IPS-18c (cell line): ENCODE measurements at regions not wholly inside any gene's neighbourhood (a gene's known extent, or its start where the extent isn't known, plus 50 kb on each side); places are given as distances from the start of the nearest gene placed in this dataset.
"Not testable (repeated sequence)": the region's sequence is repeated elsewhere in the genome, so short reads cannot be mapped to it uniquely, and the experiment has no call there.

Experiments
- H3K4me3 ChIP-seq: 2 replicates; pipeline ENCODE4 v1.7.0; 2013; ENCODE audit warnings: low read depth, mild to moderate bottlenecking, low read length, moderate library complexity; ENCODE audit not compliant: insufficient read depth
- H3K9me3 ChIP-seq: one replicate; pipeline ENCODE4 v1.6.1; 2013; ENCODE audit warnings: mild to moderate bottlenecking, low read length, moderate library complexity; ENCODE audit not compliant: control insufficient read depth, insufficient read depth

DNA sequence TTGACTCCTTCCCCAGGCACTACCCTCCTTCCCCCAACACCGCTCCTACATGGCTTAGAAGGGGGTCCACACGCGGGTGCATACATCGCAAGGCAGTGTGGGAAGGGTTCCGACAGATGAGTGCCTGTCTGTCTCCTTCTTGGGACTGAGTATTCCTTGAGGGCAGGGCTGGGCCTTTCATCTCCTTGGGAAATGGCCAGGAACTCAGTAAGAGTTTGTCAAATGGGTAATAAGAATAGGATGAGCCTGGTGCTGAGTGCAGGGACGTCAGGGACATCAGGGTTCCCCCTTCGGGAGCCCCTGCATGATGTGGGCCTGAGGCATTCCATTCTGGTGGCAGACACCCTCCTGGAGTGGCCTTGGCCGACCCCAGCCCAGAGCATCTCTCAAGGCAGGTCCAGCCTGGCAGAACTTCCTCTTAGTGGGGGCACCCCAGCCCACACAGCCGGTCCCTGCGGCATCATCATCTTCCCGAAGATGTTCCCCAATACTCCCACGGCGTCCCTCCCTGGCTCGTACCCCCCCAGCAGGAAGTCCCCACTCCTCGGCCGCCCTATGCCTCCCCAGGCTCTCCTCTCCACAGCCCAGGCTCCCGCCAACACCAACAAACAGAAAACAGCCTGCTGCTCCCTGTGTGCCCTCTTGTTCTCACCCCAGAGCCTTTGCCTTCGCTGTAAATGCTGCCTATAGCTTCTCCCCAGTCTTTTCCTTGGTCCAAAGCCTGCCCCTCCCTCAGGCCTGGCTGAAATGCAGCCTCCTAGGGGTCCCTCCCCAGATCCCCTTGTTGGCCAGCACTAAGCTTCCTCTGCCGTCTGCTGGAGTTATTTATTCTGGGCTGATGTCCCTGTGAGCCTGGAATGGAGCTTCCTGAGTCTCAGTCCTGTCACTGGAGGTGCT lies 67.5 kb upstream of the LCTL start:
- no peak overlapping the region for H3K4me3 ChIP-seq
- H3K9me3 ChIP-seq, result no peaks in the 10 kb centered on the region

DNA sequence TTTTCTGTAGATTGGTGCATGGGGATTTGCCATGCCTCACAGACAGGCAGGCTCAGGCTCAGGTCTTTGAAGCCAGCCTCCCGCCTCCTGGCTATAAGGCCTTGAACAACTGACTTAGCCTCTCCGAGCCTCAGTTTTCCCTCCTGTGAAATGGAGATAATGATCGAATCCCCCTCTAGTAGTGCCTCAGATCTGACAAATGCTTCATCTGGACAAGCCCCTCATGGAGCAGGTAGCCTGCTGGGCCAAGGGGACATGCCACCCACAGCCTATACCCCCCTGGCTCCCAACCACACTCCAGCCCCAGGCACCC lies 68.1 kb upstream of the LCTL start:
- Histone ChIP-seq H3K4me3 (no peak overlapping the region), H3K9me3 (no peaks in the 10 kb centered on the region)

DNA sequence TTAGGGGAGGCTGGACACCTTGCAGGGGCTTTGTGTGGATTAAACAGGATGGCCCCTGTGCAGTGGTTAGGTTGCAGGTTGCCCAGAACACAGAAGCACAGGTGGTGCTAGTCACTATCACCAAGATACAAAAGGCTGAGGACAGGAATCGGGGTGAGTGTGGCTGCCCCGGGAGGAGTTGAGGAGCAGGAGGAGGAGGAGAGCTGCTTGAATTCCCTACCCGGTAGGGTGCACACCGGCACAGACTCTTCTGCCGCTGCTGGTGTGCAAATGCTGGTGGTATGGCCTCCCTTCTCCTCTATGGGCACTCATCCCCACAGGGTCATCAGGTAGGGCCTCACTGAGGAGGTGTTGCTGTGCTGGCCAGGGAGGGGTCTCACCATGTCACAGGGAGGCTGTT lies 67.5 kb upstream of the SMAD6 start:
- Histone ChIP-seq H3K9me3 (no peaks in the 10 kb centered on the region), H3K4me3 (no peak overlapping the region)

DNA sequence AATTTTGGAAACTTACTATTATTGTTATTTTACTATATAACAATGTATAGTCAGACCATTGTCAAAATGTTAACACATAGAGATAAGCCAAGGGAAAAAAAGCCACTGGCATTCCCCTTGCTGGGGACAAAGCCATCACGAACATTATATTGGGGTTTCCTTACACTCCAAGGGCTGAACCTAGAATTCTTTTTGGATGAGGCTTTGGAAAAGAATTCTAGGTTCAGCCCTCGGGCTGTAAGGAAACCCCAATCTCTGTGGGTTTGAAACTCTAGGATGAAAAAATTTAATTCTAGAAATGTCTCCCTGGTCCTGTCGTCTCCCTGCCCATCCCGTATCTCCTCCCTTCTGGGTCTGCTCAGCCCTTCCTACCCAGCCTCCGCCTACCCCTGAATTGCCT lies 67.0 kb upstream of the SMAD6 start:
- Histone ChIP-seq H3K4me3 (no peak overlapping the region), H3K9me3 (no peaks in the 10 kb centered on the region)

DNA sequence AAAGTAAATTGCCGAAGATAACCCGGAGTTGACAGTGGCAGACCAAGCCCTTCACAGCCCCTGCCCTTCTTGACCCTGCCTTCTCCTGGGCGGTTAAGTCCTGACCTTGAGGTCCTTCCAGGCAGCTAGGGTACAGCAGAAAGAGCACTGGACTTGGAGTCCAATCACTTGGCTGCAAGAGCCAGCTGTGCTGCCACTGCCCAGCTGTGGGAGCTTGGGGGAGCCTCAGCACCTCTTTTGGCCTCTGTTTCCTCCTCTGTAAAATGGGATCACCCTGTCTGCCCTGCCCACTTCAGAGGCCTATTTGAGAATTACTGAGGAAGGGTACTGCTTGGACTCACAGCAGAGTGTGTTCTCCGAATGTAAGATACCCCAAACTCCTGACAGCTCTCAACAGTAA lies 66.2 kb upstream of the SMAD6 start:
- Histone ChIP-seq H3K9me3 (no peaks in the 10 kb centered on the region), H3K4me3 (no peak overlapping the region)

DNA sequence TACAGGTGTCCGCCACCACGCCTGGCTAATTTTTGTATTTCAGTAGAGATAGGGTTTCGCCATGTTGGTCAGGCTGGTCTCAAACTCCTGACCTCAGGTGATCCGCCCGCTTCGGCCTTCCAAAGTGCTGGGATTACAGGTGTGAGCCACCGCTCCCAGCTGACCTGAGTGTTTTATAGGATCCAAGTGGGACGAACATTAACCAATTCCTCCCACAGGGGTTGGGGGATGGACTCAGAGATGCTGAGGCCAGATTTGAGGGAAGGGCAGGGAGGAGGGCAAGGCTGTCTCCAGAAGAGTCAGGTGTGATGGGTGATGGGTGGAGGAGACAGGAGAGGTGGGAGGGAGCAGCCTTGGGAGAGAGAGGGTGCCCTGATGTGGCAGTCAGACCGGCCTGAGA lies 65.0 kb upstream of the SMAD6 start:
- H3K9me3 ChIP-seq, result not testable (repeated sequence)

DNA sequence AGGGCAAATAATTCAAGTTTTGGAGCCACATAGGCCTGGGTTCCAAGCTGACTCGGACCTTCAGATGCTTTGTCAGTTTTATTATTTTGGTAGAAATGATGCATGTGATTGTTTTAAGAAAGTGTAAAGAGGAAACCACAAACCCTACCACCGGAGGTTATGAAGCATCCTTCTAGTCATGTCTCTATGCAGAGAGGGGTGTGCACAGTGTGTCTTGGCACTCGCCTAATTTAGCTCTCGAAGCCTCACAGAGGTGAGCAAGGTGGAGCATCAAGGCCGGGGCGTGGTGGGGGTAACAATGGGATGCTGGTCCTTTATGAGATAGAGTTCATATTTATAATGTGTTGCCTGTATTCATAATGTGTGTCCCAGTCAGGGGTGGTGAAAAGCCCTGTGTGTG lies 63.7 kb upstream of the SMAD6 start:
- H3K4me3 ChIP-seq, result no peak overlapping the region
- no peaks in the 10 kb centered on the region for H3K9me3 ChIP-seq

More for the DNA sequence above, 65.0 kb upstream of the SMAD6 start:
- H3K4me3 ChIP-seq, result not testable (repeated sequence)

DNA sequence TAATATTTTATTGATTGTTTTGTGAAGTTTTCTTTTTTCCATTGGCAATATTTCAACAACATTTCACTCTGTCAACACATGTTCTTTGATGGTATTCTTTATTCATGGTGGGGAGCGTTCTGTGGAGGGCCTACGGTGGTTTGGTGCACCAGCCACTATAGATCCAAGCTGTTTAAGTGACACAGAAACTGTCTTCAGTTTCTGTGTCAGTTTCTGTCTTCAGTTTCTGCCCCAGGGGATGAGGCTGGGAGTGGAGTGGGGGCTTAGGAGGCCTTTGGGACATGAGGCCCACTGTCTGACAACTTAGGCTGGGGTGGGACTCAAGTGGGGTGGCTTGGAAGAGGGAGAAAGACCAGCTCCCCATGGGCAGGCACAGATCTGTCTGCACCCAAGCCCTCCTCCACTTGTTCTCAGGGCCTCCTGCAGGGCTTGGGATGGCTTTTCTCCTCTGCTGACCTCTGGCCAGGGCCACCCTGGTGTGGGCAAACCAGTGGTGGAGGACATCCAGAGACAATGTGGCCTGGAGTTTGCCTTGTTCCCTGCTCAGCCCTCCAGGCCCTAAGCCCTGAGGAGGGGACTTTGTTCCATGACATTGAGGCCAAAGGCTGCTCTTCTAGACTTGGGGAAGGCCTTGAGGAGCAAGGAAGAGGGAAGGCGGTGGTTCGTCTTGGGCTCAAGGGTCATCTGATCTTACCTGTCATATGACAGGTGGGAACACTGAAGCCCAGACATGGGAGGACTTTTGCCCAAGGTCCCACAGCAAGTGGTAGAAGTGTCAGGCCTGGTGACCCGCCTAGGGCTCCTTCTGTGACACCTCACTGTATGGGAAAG lies 60.3 kb upstream of the SMAD6 start:
- H3K4me3 ChIP-seq, result no peak overlapping the region
- no peaks in the 10 kb centered on the region for H3K9me3 ChIP-seq

DNA sequence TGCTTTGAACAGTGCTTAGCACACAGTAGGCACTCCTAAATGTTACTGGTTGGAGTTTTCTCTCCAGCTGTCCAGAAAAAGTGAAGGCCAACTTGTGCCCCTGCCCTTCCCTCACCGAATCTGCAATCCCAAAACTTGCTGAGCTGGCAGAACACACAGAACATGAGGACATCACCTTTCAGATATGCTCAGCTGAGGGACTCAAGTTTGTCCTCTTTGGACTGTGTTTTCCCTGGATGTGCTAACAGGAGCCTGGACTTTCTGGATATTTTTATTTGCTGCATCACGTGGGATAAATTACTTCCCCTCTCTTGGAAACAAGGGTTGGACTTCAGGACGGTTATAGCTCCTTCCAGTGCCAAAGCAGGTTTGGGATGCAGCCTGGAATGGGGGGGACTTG lies 59.5 kb upstream of the SMAD6 start:
- no peak overlapping the region for H3K4me3 ChIP-seq

DNA sequence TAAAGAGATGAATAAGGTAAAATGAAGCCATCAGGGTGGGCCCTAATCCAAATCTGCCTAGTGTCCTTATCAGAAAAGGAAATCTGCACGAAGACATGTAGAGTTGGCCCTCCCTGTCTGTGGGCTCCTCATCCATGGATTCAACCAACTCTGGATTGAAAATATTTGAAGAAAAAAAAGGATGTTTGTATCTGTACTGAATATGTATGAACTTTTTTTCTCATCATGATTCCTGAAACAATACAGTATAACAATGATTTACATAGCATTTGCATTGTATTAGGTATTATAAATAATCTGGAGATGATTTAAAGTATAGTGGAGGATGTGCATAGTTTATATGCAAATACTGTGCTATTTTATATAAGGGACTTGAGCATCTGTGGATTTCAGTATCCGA lies 59.0 kb upstream of the SMAD6 start:
- Histone ChIP-seq H3K9me3 (no peaks in the 10 kb centered on the region), H3K4me3 (no peak overlapping the region)

More for the DNA sequence above, 59.5 kb upstream of the SMAD6 start:
- H3K9me3 ChIP-seq, result no peaks in the 10 kb centered on the region

DNA sequence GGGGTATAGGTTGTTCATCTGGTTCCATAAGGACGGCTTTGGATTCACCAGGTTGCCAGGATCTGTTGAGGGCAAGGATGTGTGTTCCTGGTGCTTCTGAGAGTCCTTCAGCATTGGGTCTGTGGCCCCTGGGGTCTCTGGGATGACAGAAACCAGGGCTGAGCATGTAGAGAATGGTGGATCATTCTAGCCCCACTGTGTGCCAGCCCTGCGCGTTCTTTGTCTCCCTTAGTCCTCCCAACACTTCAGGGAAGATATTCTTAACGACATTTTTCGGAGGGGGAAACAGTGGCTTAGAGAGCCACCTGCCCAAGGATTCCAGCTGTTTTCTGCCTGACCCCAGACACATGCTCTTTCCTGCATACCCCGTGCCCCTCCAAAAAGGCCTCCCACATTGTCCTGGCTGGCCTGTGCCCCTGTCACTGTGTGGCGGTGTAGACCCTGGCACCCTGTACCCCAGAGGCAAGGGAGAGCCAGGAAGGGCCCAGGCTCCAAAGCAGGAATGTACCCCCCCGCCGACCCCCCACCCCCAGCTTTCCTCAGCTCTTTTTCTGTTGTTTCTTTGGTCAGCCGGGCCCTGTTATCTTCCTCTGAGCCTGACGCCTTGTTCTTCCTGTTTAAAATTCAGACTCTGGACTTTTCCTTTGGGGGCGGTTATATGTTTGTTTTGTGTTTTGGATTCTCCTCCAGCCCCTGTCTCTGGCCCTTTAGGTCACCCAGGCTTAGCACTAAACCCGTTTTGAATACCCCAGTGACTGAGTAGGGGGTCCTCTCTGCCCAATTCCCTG lies 57.8 kb upstream of the SMAD6 start:
- Histone ChIP-seq H3K9me3 (no peaks in the 10 kb centered on the region), H3K4me3 (no peak overlapping the region)

DNA sequence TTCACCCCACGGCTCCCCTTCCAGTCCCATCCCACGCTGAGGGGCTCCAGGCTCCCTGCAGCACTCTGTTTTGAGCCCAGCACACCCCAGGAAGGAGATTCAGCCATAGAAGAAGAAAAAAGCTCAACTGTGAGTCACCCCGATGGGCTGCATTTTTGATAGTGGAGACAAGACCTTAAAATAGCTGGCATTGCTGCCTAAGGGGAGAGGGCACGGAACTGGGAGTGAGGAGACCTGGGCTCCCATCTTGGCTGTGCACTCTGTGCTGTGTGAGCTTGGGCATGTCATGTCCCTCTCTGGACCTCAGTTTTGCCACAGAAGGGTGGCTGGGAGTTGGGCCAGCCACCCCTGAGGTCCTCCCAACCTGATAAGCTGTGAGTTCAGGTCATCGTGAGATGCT lies 57.2 kb upstream of the SMAD6 start:
- no peaks in the 10 kb centered on the region for H3K9me3 ChIP-seq
- no peak overlapping the region for H3K4me3 ChIP-seq

DNA sequence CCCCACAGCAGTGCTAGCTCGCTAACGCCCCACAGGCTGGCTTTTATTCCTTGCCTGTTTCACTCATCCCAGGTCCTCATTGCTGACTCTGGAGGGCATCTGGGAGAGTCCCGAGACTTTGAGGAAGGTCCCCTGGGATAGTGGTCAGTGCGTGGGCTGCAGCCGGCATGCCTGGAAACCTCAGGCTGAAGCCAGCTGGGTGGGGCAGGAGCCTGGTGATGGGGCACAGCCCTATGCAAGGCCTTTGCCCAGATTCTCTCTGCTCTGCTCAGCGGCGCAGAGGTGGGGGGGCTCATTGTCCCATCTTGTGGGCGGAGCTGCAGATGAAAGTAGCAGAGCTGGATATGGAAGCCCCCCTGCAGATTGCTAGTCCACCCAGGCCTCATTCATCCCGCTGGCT lies 55.7 kb upstream of the SMAD6 start:
- no peak overlapping the region for H3K4me3 ChIP-seq

DNA sequence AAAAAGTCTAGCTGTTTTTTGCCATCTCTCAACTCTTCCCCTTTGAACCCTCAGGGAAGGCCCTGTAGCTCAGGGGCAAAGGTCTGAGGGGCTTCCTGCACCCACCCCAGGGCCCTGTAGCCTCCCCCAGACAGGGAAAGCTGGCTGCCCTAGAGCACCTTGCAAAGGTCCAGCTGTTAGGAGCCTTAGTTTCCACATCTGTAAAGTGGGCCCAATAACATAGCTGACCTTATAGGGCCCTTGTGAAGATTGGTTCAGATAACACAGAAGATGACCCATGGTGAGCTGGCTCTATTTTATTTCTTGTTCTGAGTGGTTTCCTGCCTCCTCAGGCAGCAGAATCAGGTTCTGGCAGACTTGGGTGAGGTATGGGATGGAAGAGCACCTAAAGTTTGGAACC lies 55.2 kb upstream of the SMAD6 start:
- no peak overlapping the region for H3K4me3 ChIP-seq
- no peaks in the 10 kb centered on the region for H3K9me3 ChIP-seq

More for the DNA sequence above, 55.7 kb upstream of the SMAD6 start:
- no peaks in the 10 kb centered on the region for H3K9me3 ChIP-seq

DNA sequence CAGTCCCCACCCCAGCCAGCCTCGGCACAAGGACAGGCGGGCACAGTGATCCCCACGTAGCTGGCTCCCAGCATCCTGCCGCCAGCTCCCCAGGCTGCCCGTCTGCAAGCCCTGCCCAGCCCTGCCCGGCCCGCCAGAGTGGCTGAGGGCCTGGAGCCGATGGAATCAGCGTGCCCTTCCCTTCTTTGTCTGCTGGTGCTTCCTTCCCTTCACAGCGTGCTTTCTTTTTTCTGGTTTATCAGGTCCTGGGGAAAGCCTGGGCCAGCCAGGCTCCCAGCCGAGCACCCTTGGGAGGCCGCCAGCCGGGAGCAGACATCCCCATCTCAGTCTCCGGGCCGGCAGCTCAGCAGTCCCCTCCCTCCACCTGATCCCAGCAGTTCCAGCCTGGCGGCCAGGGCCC lies 54.7 kb upstream of the SMAD6 start:
- H3K9me3 ChIP-seq, result no peaks in the 10 kb centered on the region
- no peak overlapping the region for H3K4me3 ChIP-seq

DNA sequence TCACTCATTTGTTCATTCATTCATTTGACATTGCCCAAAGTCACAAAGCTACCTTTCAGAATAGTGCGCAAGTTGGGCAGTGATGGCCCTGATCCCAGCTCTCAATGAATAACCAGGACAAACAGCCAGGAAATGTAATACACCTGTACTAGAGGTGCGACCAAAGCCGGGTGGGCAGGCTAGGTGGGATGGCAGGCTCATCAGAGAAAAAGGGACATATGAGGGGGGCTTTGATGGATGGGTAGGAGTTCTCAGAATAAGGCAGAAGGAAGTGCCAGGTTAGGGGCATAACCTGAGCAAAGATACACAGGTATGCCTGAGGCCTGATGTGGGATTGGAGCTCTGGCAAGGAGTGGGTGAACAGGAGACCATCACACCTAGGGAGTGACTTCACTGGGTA lies 53.4 kb upstream of the SMAD6 start:
- Histone ChIP-seq H3K4me3 (no peak overlapping the region), H3K9me3 (no peaks in the 10 kb centered on the region)

DNA sequence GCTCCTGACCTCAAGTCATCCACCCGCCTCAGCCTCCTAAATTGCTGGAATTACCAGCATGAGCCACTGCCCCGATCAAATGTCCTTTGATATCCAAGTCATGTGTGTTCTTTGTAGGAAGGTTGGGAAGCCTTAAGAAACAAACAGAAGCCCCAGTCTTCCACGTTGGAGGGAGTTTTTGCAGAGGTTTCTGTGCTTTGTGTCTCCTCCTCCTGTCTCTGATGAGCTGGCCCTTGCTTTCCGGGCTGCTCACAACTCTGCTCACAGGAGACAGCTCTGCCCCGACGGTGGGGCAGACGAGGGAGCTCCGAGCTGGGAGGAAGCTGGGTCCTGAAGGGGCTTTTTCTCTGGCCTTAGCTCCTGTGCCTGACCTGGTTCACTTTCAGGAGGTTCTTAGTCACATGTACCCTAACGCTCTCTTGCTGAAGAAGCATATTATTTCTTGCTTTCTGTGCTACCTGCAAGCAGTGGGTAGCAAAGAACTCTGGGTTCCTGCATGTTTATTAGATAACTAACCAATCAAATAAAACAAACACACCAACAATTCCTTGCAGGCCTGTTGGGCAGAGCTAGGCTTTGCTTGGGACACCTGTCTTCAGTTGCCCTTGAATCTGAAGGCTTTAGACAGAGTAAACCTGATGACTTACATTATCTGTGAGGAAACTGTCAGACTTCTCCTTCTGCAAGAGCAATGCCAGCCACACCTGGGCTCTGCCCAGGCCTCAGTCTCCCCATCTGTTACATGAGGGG lies 52.6 kb upstream of the SMAD6 start:
- Histone ChIP-seq H3K9me3 (no peaks in the 10 kb centered on the region), H3K4me3 (no peak overlapping the region)
